GM23338 (cell line): ENCODE measurements at regions not wholly inside any gene's neighbourhood (a gene's known extent, or its start where the extent isn't known, plus 50 kb on each side); places are given as distances from the start of the nearest gene placed in this dataset.

Experiments used
- ATAC-seq: fragments of 200-7000 bp; cut with Tn5 transposase; 3 replicates; pipeline ENCODE4 v1.9.1; 2020
- DNase-seq: peaks from one replicate; pipeline ENCODE4 v3.0.0-alpha.2; 2015; ENCODE audit warnings: low spot score
- H2AFZ ChIP-seq: fragments of 200-600 bp; sonication (generic); 2 replicates; pipeline ENCODE4 v1.8.0; 2016; ENCODE audit warnings: antibody characterized with exemption, mild to moderate bottlenecking, moderate library complexity
- H3F3A ChIP-seq: fragments of 200-600 bp; sonication (generic); replicated peaks from 2 replicates; pipeline ENCODE4 v1.8.0; 2017; ENCODE audit warnings: antibody characterized with exemption, mixed run types, low read depth
- H3K27ac ChIP-seq: fragments of 200-600 bp; sonication (generic); 2 replicates; pipeline ENCODE4 v1.6.1; 2016; ENCODE audit warnings: low read depth
- H3K27me3 ChIP-seq: fragments of 200-600 bp; sonication (generic); 2 replicates; pipeline ENCODE4 v1.8.0; 2016; ENCODE audit warnings: mild to moderate bottlenecking, mixed run types, moderate library complexity; ENCODE audit not compliant: insufficient read depth
- H3K36me3 ChIP-seq: fragments of 200-600 bp; sonication (generic); 2 replicates; pipeline ENCODE4 v1.8.0; 2016; ENCODE audit warnings: mild to moderate bottlenecking; ENCODE audit not compliant: insufficient read depth
- H3K4me1 ChIP-seq: fragments of 200-600 bp; sonication (generic); 2 replicates; pipeline ENCODE4 v1.8.0; 2016; ENCODE audit warnings: mild to moderate bottlenecking, moderate library complexity; ENCODE audit not compliant: insufficient read depth
- H3K4me2 ChIP-seq: fragments of 200-600 bp; sonication (generic); 2 replicates; pipeline ENCODE4 v1.7.1; 2017; ENCODE audit warnings: mixed run types
- H3K4me3 ChIP-seq: fragments of 200-600 bp; sonication (generic); 2 replicates; pipeline ENCODE4 v1.6.1; 2016; ENCODE audit warnings: mixed run types
- H3K79me2 ChIP-seq: fragments of 200-600 bp; sonication (generic); replicated peaks from 2 replicates; pipeline ENCODE4 v1.8.0; 2017; ENCODE audit warnings: mild to moderate bottlenecking; ENCODE audit not compliant: insufficient read depth
- H3K9me2 ChIP-seq: fragments of 200-600 bp; sonication (generic); 2 replicates; pipeline ENCODE4 v1.8.0; 2017; ENCODE audit not compliant: insufficient read depth
- H4K20me1 ChIP-seq: fragments of 200-600 bp; sonication (generic); replicated peaks from 2 replicates; pipeline ENCODE4 v1.8.0; 2017; ENCODE audit warnings: mild to moderate bottlenecking; ENCODE audit not compliant: insufficient read depth
- H3K27ac Mint-ChIP-seq: 2 replicates; pipeline ENCODE4 v1.8.0; 2020; ENCODE audit warnings: inconsistent platforms, mild to moderate bottlenecking, moderate library complexity, mixed read lengths
- H3K27me3 Mint-ChIP-seq: 3 replicates; pipeline ENCODE4 v1.8.0; 2022; ENCODE audit warnings: low read depth, mild to moderate bottlenecking, moderate library complexity, mixed read lengths, inconsistent platforms; ENCODE audit not compliant: insufficient read depth, poor library complexity
- H3K36me3 Mint-ChIP-seq: 3 replicates; pipeline ENCODE4 v1.8.0; 2021; ENCODE audit warnings: low read depth, mild to moderate bottlenecking, inconsistent platforms, moderate library complexity, mixed read lengths
- H3K4me1 Mint-ChIP-seq: 3 replicates; pipeline ENCODE4 v1.8.0; 2020; ENCODE audit warnings: mild to moderate bottlenecking, inconsistent platforms, mixed read lengths
- H3K4me3 Mint-ChIP-seq: 3 replicates; pipeline ENCODE4 v1.8.0; 2021; ENCODE audit warnings: moderate library complexity, mild to moderate bottlenecking, inconsistent platforms, mixed read lengths
- H3K9me3 Mint-ChIP-seq: 3 replicates; pipeline ENCODE4 v1.8.0; 2020; ENCODE audit warnings: moderate library complexity, mild to moderate bottlenecking, inconsistent platforms, mixed read lengths
- CREB1 ChIP-seq: fragments of 250-450 bp; sonication (Bioruptor Pico); IDR thresholded peaks from 2 replicates; pipeline ENCODE4 v1.5.0; 2020; ENCODE audit warnings: low read depth, mild to moderate bottlenecking, moderate library complexity
- CTCF ChIP-seq, 2 experiments: fragments of 200-600 bp in 1 of 2; sonication (generic) in 1 of 2; conservative IDR thresholded peaks; 2 replicates each; pipeline versions ENCODE4 v1.5.1 to v1.6.1; 2016 to 2017; ENCODE audit warnings: antibody characterized with exemption in 2 of 2, low read depth in 2 of 2, mild to moderate bottlenecking in 2 of 2, moderate library complexity in 1 of 2
- EZH2 ChIP-seq: fragments of 200-600 bp; sonication (generic); IDR thresholded peaks from one replicate; pipeline ENCODE4 v1.8.0; 2017; ENCODE audit warnings: antibody characterized with exemption, mild to moderate bottlenecking, low read depth; ENCODE audit not compliant: unreplicated experiment
- EZH2phosphoT487 ChIP-seq: fragments of 200-600 bp; sonication (generic); IDR thresholded peaks from one replicate; pipeline ENCODE4 v1.8.1; 2018; ENCODE audit warnings: antibody characterized with exemption; ENCODE audit not compliant: unreplicated experiment
- JUNB ChIP-seq: IDR thresholded peaks from one replicate; pipeline ENCODE4 v1.6.1; 2016; ENCODE audit warnings: antibody characterized with exemption; ENCODE audit not compliant: unreplicated experiment
- NANOG ChIP-seq: IDR thresholded peaks from 2 replicates; pipeline ENCODE4 v1.6.1; 2016; ENCODE audit warnings: antibody characterized with exemption, borderline replicate concordance
- POLR2AphosphoS5 ChIP-seq: IDR thresholded peaks from 2 replicates; pipeline ENCODE4 v1.6.1; 2016; ENCODE audit warnings: antibody characterized with exemption, low read depth
- STAT1 ChIP-seq: IDR thresholded peaks from one replicate; pipeline ENCODE4 v1.6.1; 2016; ENCODE audit warnings: antibody characterized with exemption; ENCODE audit not compliant: unreplicated experiment
- ZNF114 ChIP-seq: fragments of 250-450 bp; sonication (Bioruptor Pico); IDR thresholded peaks from 2 replicates; pipeline ENCODE4 v1.5.0; 2020; ENCODE audit warnings: mild to moderate bottlenecking, moderate library complexity
- ZNF331 ChIP-seq: fragments of 250-450 bp; sonication (Bioruptor Pico); IDR thresholded peaks from 2 replicates; pipeline ENCODE4 v1.5.0; 2020; ENCODE audit warnings: low read depth, mild to moderate bottlenecking, moderate library complexity
- ZNF462 ChIP-seq: fragments of 250-450 bp; sonication (Bioruptor Pico); IDR thresholded peaks from 2 replicates; pipeline ENCODE4 v1.5.0; 2020; ENCODE audit warnings: mild to moderate bottlenecking, moderate library complexity
- TF ChIP-seq, protein P1 (sequence below): IDR thresholded peaks from 2 replicates; pipeline ENCODE4 v1.6.1; 2016; ENCODE audit warnings: antibody characterized with exemption
- TF ChIP-seq, protein P2 (sequence below): IDR thresholded peaks from one replicate; pipeline ENCODE4 v1.6.1; 2018; ENCODE audit warnings: antibody characterized with exemption; ENCODE audit not compliant: unreplicated experiment

GRCh38 chr9:24073007-24073592, 247.1 kb upstream of the ELAVL2 start:
- H3K79me2 ChIP-seq = no peaks in the 10 kb centered on the region
- H3K4me1 ChIP-seq = peaks cover 6% of the 10 kb centered on the region; the same call in 1 of the 2 replicates
- 0 out of 2 replicates have a peak, but pooled peaks cover 8% of the 10 kb centered on the region for H3K9me2 ChIP-seq
- no peak overlapping the region for H3K4me3 Mint-ChIP-seq
- TF ChIP-seq, protein P1, sequence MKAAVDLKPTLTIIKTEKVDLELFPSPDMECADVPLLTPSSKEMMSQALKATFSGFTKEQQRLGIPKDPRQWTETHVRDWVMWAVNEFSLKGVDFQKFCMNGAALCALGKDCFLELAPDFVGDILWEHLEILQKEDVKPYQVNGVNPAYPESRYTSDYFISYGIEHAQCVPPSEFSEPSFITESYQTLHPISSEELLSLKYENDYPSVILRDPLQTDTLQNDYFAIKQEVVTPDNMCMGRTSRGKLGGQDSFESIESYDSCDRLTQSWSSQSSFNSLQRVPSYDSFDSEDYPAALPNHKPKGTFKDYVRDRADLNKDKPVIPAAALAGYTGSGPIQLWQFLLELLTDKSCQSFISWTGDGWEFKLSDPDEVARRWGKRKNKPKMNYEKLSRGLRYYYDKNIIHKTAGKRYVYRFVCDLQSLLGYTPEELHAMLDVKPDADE = no peak
- TF ChIP-seq STAT1 = no peak
- TF ChIP-seq NANOG = no peak
- TF ChIP-seq, protein P2, sequence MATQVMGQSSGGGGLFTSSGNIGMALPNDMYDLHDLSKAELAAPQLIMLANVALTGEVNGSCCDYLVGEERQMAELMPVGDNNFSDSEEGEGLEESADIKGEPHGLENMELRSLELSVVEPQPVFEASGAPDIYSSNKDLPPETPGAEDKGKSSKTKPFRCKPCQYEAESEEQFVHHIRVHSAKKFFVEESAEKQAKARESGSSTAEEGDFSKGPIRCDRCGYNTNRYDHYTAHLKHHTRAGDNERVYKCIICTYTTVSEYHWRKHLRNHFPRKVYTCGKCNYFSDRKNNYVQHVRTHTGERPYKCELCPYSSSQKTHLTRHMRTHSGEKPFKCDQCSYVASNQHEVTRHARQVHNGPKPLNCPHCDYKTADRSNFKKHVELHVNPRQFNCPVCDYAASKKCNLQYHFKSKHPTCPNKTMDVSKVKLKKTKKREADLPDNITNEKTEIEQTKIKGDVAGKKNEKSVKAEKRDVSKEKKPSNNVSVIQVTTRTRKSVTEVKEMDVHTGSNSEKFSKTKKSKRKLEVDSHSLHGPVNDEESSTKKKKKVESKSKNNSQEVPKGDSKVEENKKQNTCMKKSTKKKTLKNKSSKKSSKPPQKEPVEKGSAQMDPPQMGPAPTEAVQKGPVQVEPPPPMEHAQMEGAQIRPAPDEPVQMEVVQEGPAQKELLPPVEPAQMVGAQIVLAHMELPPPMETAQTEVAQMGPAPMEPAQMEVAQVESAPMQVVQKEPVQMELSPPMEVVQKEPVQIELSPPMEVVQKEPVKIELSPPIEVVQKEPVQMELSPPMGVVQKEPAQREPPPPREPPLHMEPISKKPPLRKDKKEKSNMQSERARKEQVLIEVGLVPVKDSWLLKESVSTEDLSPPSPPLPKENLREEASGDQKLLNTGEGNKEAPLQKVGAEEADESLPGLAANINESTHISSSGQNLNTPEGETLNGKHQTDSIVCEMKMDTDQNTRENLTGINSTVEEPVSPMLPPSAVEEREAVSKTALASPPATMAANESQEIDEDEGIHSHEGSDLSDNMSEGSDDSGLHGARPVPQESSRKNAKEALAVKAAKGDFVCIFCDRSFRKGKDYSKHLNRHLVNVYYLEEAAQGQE = no peak
- TF ChIP-seq CREB1 (CRISPR knock-in tag) = no peak
- no peak for TF ChIP-seq EZH2phosphoT487
- TF ChIP-seq ZNF114 = no peak
- TF ChIP-seq JUNB = no peak
- TF ChIP-seq EZH2 = no peak
- TF ChIP-seq ZNF462 = no peak
- no peak for TF ChIP-seq CTCF (conservative IDR thresholded peaks at IDR 0.05; ENCODE audit: low read depth in 2 of 2)
- no peak for TF ChIP-seq ZNF331 (CRISPR knock-in tag)
- no peak for TF ChIP-seq POLR2AphosphoS5
- H3K4me2 ChIP-seq = no peak overlapping the region
- H2AFZ ChIP-seq = no peak overlapping the region
- DNase-seq (peak; percentile 58), ATAC-seq (peak; percentile 82)
- H3K27ac Mint-ChIP-seq = no peak overlapping the region
- H3K27ac ChIP-seq = no peak overlapping the region
- no peaks in the 10 kb centered on the region for H3K9me3 Mint-ChIP-seq
- no peaks in the 10 kb centered on the region for H4K20me1 ChIP-seq
- no peaks in the 10 kb centered on the region for H3F3A ChIP-seq
- peaks cover 24% of the 10 kb centered on the region for H3K4me1 Mint-ChIP-seq
- H3K27me3 ChIP-seq = no peaks in the 10 kb centered on the region
- no peaks in the 10 kb centered on the region for H3K36me3 ChIP-seq
- no peaks in the 10 kb centered on the region for H3K27me3 Mint-ChIP-seq
- no peak overlapping the region for H3K4me3 ChIP-seq
- no peaks in the 10 kb centered on the region for H3K36me3 Mint-ChIP-seq
